ENCODE measurements at regions not wholly inside any gene's neighbourhood (a gene's known extent, or its start where the extent isn't known, plus 50 kb on each side); places are given as distances from the start of the nearest gene placed in this dataset.

GRCh38 chr1:83706354-83706938, 292.5 kb downstream of the TTLL7 start:
- H3K36me3 Mint-ChIP-seq (ENCODE audit: low read depth), result peaks cover 2% of the 10 kb centered on the region

GRCh38 chr1:83705091-83705490, 293.8 kb downstream of the TTLL7 start:
- CTCF ChIA-PET, result interaction anchor here (0.6 to 0.9 kb wide), 2 partner anchors 29 to 205 kb away, joined by 3 read pairs; no protein-coding TSS in a partner anchor
- DNase-seq, result no peak
- Mint-ChIP-seq H3K4me3 (no peak overlapping the region), H3K27me3 (ENCODE audit: low read depth) (no peaks in the 10 kb centered on the region), H3K36me3 (ENCODE audit: low read depth) (no peaks in the 10 kb centered on the region), H3K27ac (no peak overlapping the region), H3K9me3 (no peaks in the 10 kb centered on the region), H3K4me1 (ENCODE audit: low read depth) (peaks cover 28% of the 10 kb centered on the region)
- intact Hi-C loops (cut with micrococcal nuclease), result no loop called here

More at GRCh38 chr1:83706354-83706938, 292.5 kb downstream of the TTLL7 start:
- no peak for DNase-seq
- Mint-ChIP-seq H3K4me3 (no peak overlapping the region), H3K9me3 (no peaks in the 10 kb centered on the region), H3K27me3 (ENCODE audit: low read depth) (no peaks in the 10 kb centered on the region), H3K4me1 (ENCODE audit: low read depth) (peaks cover 26% of the 10 kb centered on the region), H3K27ac (no peak overlapping the region)
- CTCF ChIA-PET, result no interaction called here
- intact Hi-C loops (cut with micrococcal nuclease), result no loop called here

GRCh38 chr1:83704350-83704749, 294.6 kb downstream of the TTLL7 start:
- CTCF ChIA-PET, result interaction anchor here (0.6 kb wide), 1 partner anchor 30 kb away, joined by 3 read pairs; no protein-coding TSS in a partner anchor
- no peak overlapping the region for H3K4me3 Mint-ChIP-seq
- H3K27me3 Mint-ChIP-seq (ENCODE audit: low read depth), result no peaks in the 10 kb centered on the region
- peaks cover 28% of the 10 kb centered on the region for H3K4me1 Mint-ChIP-seq (ENCODE audit: low read depth)
- peaks cover 1% of the 10 kb centered on the region for H3K9me3 Mint-ChIP-seq
- no peak for DNase-seq
- no peak overlapping the region for H3K27ac Mint-ChIP-seq
- intact Hi-C loops (cut with micrococcal nuclease), result no loop called here
- peaks cover under 1% of the 10 kb centered on the region for H3K36me3 Mint-ChIP-seq (ENCODE audit: low read depth)

- Mint-ChIP-seq H3K4me1 (ENCODE audit: low read depth) (peaks cover 28% of the 10 kb centered on the region), H3K4me3 (no peak overlapping the region), H3K36me3 (ENCODE audit: low read depth) (peaks cover 1% of the 10 kb centered on the region), H3K27ac (no peak overlapping the region), H3K27me3 (ENCODE audit: low read depth) (no peaks in the 10 kb centered on the region), H3K9me3 (peaks cover 4% of the 10 kb centered on the region)
- DNase-seq, result no peak
- CTCF ChIA-PET, result no interaction called here
- intact Hi-C loops (cut with micrococcal nuclease), result no loop called here
These were observed 296.6 kb downstream of the TTLL7 start for GRCh38 chr1:83702356-83702755.

GRCh38 chr1:83701355-83701754, 297.6 kb downstream of the TTLL7 start:
- peaks cover 1% of the 10 kb centered on the region for H3K36me3 Mint-ChIP-seq (ENCODE audit: low read depth)
- DNase-seq, result no peak
- intact Hi-C loops (cut with micrococcal nuclease), result no loop called here
- peaks cover 2% of the 10 kb centered on the region for H3K27me3 Mint-ChIP-seq (ENCODE audit: low read depth)
- H3K4me3 Mint-ChIP-seq, result no peak overlapping the region
- H3K27ac Mint-ChIP-seq, result no peak overlapping the region
- H3K4me1 Mint-ChIP-seq (ENCODE audit: low read depth), result peaks cover 21% of the 10 kb centered on the region
- CTCF ChIA-PET, result no interaction called here
- peaks cover 4% of the 10 kb centered on the region for H3K9me3 Mint-ChIP-seq

- peaks cover 1% of the 10 kb centered on the region for H3K36me3 Mint-ChIP-seq (ENCODE audit: low read depth)
- intact Hi-C loops (cut with micrococcal nuclease), result no loop called here
- H3K4me1 Mint-ChIP-seq (ENCODE audit: low read depth), result peaks cover 21% of the 10 kb centered on the region
- peaks cover 2% of the 10 kb centered on the region for H3K27me3 Mint-ChIP-seq (ENCODE audit: low read depth)
- H3K9me3 Mint-ChIP-seq, result peaks cover 4% of the 10 kb centered on the region
- CTCF ChIA-PET, result no interaction called here
- DNase-seq, result no peak
- H3K4me3 Mint-ChIP-seq, result no peak overlapping the region
- no peak overlapping the region for H3K27ac Mint-ChIP-seq
These were observed 300.3 kb downstream of the TTLL7 start for GRCh38 chr1:83698644-83699043.

GRCh38 chr1:83697961-83698360, 301.0 kb downstream of the TTLL7 start:
- H3K27me3 Mint-ChIP-seq (ENCODE audit: low read depth), result peaks cover 2% of the 10 kb centered on the region
- no peak overlapping the region for H3K4me3 Mint-ChIP-seq
- no peak overlapping the region for H3K27ac Mint-ChIP-seq
- no peak for DNase-seq
- H3K36me3 Mint-ChIP-seq (ENCODE audit: low read depth), result peaks cover 1% of the 10 kb centered on the region
- CTCF ChIA-PET, result interaction anchor here (0.9 kb wide), 1 partner anchor 16 kb away, joined by 4 read pairs; no protein-coding TSS in a partner anchor
- peaks cover 4% of the 10 kb centered on the region for H3K9me3 Mint-ChIP-seq
- H3K4me1 Mint-ChIP-seq (ENCODE audit: low read depth), result peaks cover 28% of the 10 kb centered on the region
- intact Hi-C loops (cut with micrococcal nuclease), result no loop called here

GRCh38 chr1:83697220-83697619, 301.7 kb downstream of the TTLL7 start:
- CTCF ChIA-PET, result no interaction called here
- DNase-seq, result no peak
- intact Hi-C loops (cut with micrococcal nuclease), result no loop called here
- Mint-ChIP-seq H3K36me3 (ENCODE audit: low read depth) (peaks cover 1% of the 10 kb centered on the region), H3K4me1 (ENCODE audit: low read depth) (peaks cover 26% of the 10 kb centered on the region), H3K27me3 (ENCODE audit: low read depth) (peaks cover 2% of the 10 kb centered on the region), H3K4me3 (no peak overlapping the region), H3K9me3 (peaks cover 4% of the 10 kb centered on the region), H3K27ac (no peak overlapping the region)

- Mint-ChIP-seq H3K4me1 (ENCODE audit: low read depth) (peaks cover 18% of the 10 kb centered on the region), H3K27me3 (ENCODE audit: low read depth) (peaks cover 2% of the 10 kb centered on the region), H3K36me3 (ENCODE audit: low read depth) (peaks cover 1% of the 10 kb centered on the region), H3K27ac (no peak overlapping the region), H3K4me3 (no peak overlapping the region), H3K9me3 (peaks cover 6% of the 10 kb centered on the region)
- CTCF ChIA-PET, result interaction anchor here (0.5 to 0.6 kb wide), 2 partner anchors 18 to 350 kb away, joined by 3 to 7 read pairs; no protein-coding TSS in a partner anchor
- DNase-seq, result no peak
- intact Hi-C loops (cut with micrococcal nuclease), result no loop called here
These were observed 304.5 kb downstream of the TTLL7 start for GRCh38 chr1:83694449-83694848.

- H3K9me3 Mint-ChIP-seq, result peaks cover 8% of the 10 kb centered on the region
- CTCF ChIA-PET, result interaction anchor here (0.7 kb wide), 2 partner anchors 429 to 873 kb away, joined by 4 read pairs; no protein-coding TSS in a partner anchor
- H3K36me3 Mint-ChIP-seq (ENCODE audit: low read depth), result no peaks in the 10 kb centered on the region
- peaks cover 18% of the 10 kb centered on the region for H3K4me1 Mint-ChIP-seq (ENCODE audit: low read depth)
- H3K27me3 Mint-ChIP-seq (ENCODE audit: low read depth), result peaks cover 2% of the 10 kb centered on the region
- peak overlapping the region; percentile 72 for H3K4me3 Mint-ChIP-seq
- H3K27ac Mint-ChIP-seq, result no peak overlapping the region
- no peak for DNase-seq
- intact Hi-C loops (cut with micrococcal nuclease), result no loop called here
These were observed 305.4 kb downstream of the TTLL7 start for GRCh38 chr1:83693427-83694126.

GRCh38 chr1:83692524-83693381, 306.2 kb downstream of the TTLL7 start:
- Mint-ChIP-seq H3K27me3 (ENCODE audit: low read depth) (peaks cover 2% of the 10 kb centered on the region), H3K27ac (no peak overlapping the region), H3K9me3 (peaks cover 13% of the 10 kb centered on the region), H3K4me3 (peak overlapping the region; percentile 72), H3K36me3 (ENCODE audit: low read depth) (peaks cover 2% of the 10 kb centered on the region), H3K4me1 (ENCODE audit: low read depth) (peaks cover 18% of the 10 kb centered on the region)
- intact Hi-C loops (cut with micrococcal nuclease), result no loop called here
- DNase-seq, result peak; percentile 41
- CTCF ChIA-PET, result interaction anchor here (0.7 kb wide), 2 partner anchors 430 to 873 kb away, joined by 4 read pairs; no protein-coding TSS in a partner anchor

GRCh38 chr1:83691953-83692500, 306.9 kb downstream of the TTLL7 start:
- no peak for DNase-seq
- intact Hi-C loops (cut with micrococcal nuclease), result no loop called here
- CTCF ChIA-PET, result no interaction called here
- H3K4me1 Mint-ChIP-seq (ENCODE audit: low read depth), result peaks cover 18% of the 10 kb centered on the region
- peaks cover 2% of the 10 kb centered on the region for H3K27me3 Mint-ChIP-seq (ENCODE audit: low read depth)
- H3K4me3 Mint-ChIP-seq, result peak overlapping the region; percentile 72
- peaks cover 15% of the 10 kb centered on the region for H3K9me3 Mint-ChIP-seq
- peaks cover 4% of the 10 kb centered on the region for H3K36me3 Mint-ChIP-seq (ENCODE audit: low read depth)
- H3K27ac Mint-ChIP-seq, result no peak overlapping the region
